HG03039 (cell line): ENCODE measurements at regions not wholly inside any gene's neighbourhood (a gene's known extent, or its start where the extent isn't known, plus 50 kb on each side); places are given as distances from the start of the nearest gene placed in this dataset.
"Not testable (repeated sequence)": the region's sequence is repeated elsewhere in the genome, so short reads cannot be mapped to it uniquely, and the experiment has no call there.

Experiments used
- ATAC-seq: cut with Tn5 transposase; IDR thresholded peaks from one replicate; pipeline ENCODE4 v1.9.1; 2021; ENCODE audit warnings: mild to moderate bottlenecking, moderate library complexity; ENCODE audit not compliant: unreplicated experiment

- no peak for ATAC-seq
Measured at GRCh38 chr15:59904450-59905135, 99.5 kb upstream of the FOXB1 start.

GRCh38 chr15:59896663-59897074, 107.4 kb upstream of the FOXB1 start:
- ATAC-seq = no peak

GRCh38 chr15:59894835-59895234, 109.3 kb upstream of the FOXB1 start:
- no peak for ATAC-seq

- ATAC-seq = no peak
Measured at GRCh38 chr15:59892985-59893384, 111.1 kb upstream of the FOXB1 start.

- ATAC-seq = not testable (repeated sequence)
Measured at GRCh38 chr15:59887870-59888269, 116.2 kb upstream of the FOXB1 start.

GRCh38 chr15:59887211-59887610, 116.9 kb upstream of the FOXB1 start:
- no peak for ATAC-seq

GRCh38 chr15:59886441-59886840, 117.7 kb upstream of the FOXB1 start:
- no peak for ATAC-seq

- no peak for ATAC-seq
Measured at GRCh38 chr15:59885832-59886231, 118.3 kb upstream of the FOXB1 start.

GRCh38 chr15:59879506-59880265, 124.4 kb upstream of the FOXB1 start:
- ATAC-seq = no peak

- no peak for ATAC-seq
Measured at GRCh38 chr15:59876140-59876539, 128.0 kb upstream of the FOXB1 start.

GRCh38 chr15:59873644-59874272, 130.4 kb upstream of the FOXB1 start:
- ATAC-seq = no peak

GRCh38 chr15:59867086-59867855, 136.8 kb upstream of the FOXB1 start:
- ATAC-seq = no peak

- ATAC-seq = no peak
Measured at GRCh38 chr15:59866642-59867041, 137.5 kb upstream of the FOXB1 start.

- ATAC-seq = no peak
Measured at GRCh38 chr15:59862191-59863155, 141.6 kb upstream of the FOXB1 start.

- no peak for ATAC-seq
Measured at GRCh38 chr15:59847968-59848367, 156.1 kb upstream of the FOXB1 start.

GRCh38 chr15:59845942-59846499, 156.9 kb upstream of the BNIP2 start:
- no peak for ATAC-seq

- no peak for ATAC-seq
Measured at GRCh38 chr15:59843609-59844008, 154.5 kb upstream of the BNIP2 start.

- no peak for ATAC-seq
Measured at GRCh38 chr15:59841036-59841435, 151.9 kb upstream of the BNIP2 start.

GRCh38 chr15:59839906-59840305, 150.8 kb upstream of the BNIP2 start:
- no peak for ATAC-seq

- ATAC-seq = no peak
Measured at GRCh38 chr15:59838900-59839299, 149.8 kb upstream of the BNIP2 start.
